ENCODE measurements at regions not wholly inside any gene's neighbourhood (a gene's known extent, or its start where the extent isn't known, plus 50 kb on each side); places are given as distances from the start of the nearest gene placed in this dataset.
A peak's percentile ranks its signal among the peaks of the same experiment; 100 is the strongest.

- Mint-ChIP-seq H3K27ac (peak overlapping the region; percentile 99), H3K36me3 (no peaks in the 10 kb centered on the region), H3K27me3 (ENCODE audit: low read depth) (peaks cover 11% of the 10 kb centered on the region), H3K4me3 (peak overlapping the region; percentile 88), H3K9me3 (no peaks in the 10 kb centered on the region), H3K4me1 (peaks cover 50% of the 10 kb centered on the region)
- POLR2A ChIA-PET, result interaction anchor here (0.7 to 2.7 kb wide), 3 partner anchors 17 to 357 kb away, joined by 3 to 8 read pairs (median 3); partner anchors contain the start of gene INSIG2
- CTCF ChIA-PET, result no interaction called here
- DNase-seq (ENCODE audit: low spot score) (peak; percentile 86), ATAC-seq (peak; percentile 83)
- TF ChIP-seq TEAD4 (CRISPR knock-in tag; IDR thresholded peaks at IDR 0.05), result no peak
- TF ChIP-seq ATF6 (CRISPR knock-in tag; IDR thresholded peaks at IDR 0.05), result no peak
- no peak for TF ChIP-seq NFATC4 (CRISPR knock-in tag; IDR thresholded peaks at IDR 0.05)
- 0 out of 2 replicates have a peak, but pooled peaks have one; percentile 65 for TF ChIP-seq ATF1 (CRISPR knock-in tag; IDR thresholded peaks at IDR 0.05)
- TF ChIP-seq NR2C2 (CRISPR knock-in tag; IDR thresholded peaks at IDR 0.05), result no peak
- no peak for TF ChIP-seq ELF4 (CRISPR knock-in tag; IDR thresholded peaks at IDR 0.05; ENCODE audit: low read depth)
- no peak for TF ChIP-seq ZNF281 (CRISPR knock-in tag; IDR thresholded peaks at IDR 0.05)
- TF ChIP-seq ATF3 (CRISPR knock-in tag; conservative IDR thresholded peaks at IDR 0.05), result no peak
- no peak for TF ChIP-seq IRF2 (CRISPR knock-in tag; IDR thresholded peaks at IDR 0.05; ENCODE audit: borderline replicate concordance, low read depth)
- TF ChIP-seq AFF4 (CRISPR knock-in tag; IDR thresholded peaks at IDR 0.05; ENCODE audit: borderline replicate concordance), result no peak
- no peak for TF ChIP-seq CTCF (IDR thresholded peaks at IDR 0.05)
- no peak for TF ChIP-seq ZNF512 (CRISPR knock-in tag; IDR thresholded peaks at IDR 0.05; ENCODE audit: borderline replicate concordance)
- TF ChIP-seq OVOL2 (CRISPR knock-in tag; IDR thresholded peaks at IDR 0.05; ENCODE audit: borderline replicate concordance), result no peak
- TF ChIP-seq FOXP1 (CRISPR knock-in tag; IDR thresholded peaks at IDR 0.05; ENCODE audit: borderline replicate concordance), result 0 out of 2 replicates have a peak, but pooled peaks have one; percentile 81
- TF ChIP-seq ARID4B (CRISPR knock-in tag; IDR thresholded peaks at IDR 0.05; ENCODE audit: borderline replicate concordance), result peak; percentile 58; the same call in 1 of the 2 replicates
- TF ChIP-seq HMGA2 (CRISPR knock-in tag; IDR thresholded peaks at IDR 0.05), result no peak
- TF ChIP-seq ZNF416 (CRISPR knock-in tag; IDR thresholded peaks at IDR 0.05), result no peak
- TF ChIP-seq USF1 (CRISPR knock-in tag; IDR thresholded peaks at IDR 0.05), result peak; percentile 70; the same call in 1 of the 2 replicates
These were observed 98.0 kb downstream of the INSIG2 start for GRCh38 chr2:118186110-118186857.

Data from WTC11 (cell line).